ENCODE measurements at regions not wholly inside any gene's neighbourhood (a gene's known extent, or its start where the extent isn't known, plus 50 kb on each side); places are given as distances from the start of the nearest gene placed in this dataset.
"Not testable (repeated sequence)": the region's sequence is repeated elsewhere in the genome, so short reads cannot be mapped to it uniquely, and the experiment has no call there.

DNA sequence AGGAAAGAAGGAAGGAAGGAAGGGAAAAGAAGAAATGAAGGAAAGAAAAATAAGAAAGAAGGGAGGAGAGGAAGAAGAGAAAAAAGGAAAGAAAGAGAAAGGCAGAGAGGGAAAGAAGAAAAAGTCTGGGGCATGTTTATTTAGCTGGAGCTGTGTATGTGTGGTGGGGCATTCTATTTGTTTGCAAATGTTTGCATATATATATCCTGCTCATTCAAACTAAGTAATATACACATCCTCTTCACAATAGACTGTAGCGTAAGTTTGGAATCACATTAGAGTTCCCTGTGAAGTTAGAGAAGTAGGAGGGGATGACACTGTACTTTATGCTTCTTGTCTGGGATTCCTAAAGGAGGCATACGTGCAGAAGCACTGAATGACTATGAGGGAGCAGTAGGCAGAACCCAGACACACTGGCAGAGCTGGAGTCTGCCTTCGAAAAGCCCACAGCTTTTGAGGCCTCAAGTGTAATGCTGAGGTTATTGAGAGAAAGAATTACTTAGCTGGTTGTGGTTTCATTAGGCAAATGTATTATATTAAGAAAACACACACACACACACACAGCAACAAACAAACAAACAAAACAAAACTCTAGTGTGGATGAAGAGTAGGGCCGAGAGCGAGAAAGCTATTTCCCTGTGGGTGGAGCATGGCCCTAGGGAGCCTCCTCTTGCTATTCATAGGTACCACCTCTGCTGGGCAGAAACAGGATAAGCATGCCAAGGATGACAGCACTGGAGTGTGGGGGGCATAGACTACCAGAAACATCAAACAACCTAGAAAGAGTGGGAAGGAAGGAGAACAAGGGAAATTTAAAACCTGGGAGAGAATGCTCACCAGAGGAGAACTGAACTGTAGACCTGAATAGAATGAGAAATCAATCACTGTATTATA, 905.1 kb upstream of the NXPH2 start:
- no peak for DNase-seq

- no peak for DNase-seq
These were observed 904.2 kb upstream of the NXPH2 start for GRCh38 chr2:139684286-139684860.

- DNase-seq = no peak
These were observed 894.4 kb upstream of the NXPH2 start for GRCh38 chr2:139674577-139674976.

- not testable (repeated sequence) for DNase-seq
These were observed 893.3 kb upstream of the NXPH2 start for GRCh38 chr2:139673447-139673846.

- no peak for DNase-seq
These were observed 889.5 kb upstream of the NXPH2 start for GRCh38 chr2:139669675-139670074.

DNA sequence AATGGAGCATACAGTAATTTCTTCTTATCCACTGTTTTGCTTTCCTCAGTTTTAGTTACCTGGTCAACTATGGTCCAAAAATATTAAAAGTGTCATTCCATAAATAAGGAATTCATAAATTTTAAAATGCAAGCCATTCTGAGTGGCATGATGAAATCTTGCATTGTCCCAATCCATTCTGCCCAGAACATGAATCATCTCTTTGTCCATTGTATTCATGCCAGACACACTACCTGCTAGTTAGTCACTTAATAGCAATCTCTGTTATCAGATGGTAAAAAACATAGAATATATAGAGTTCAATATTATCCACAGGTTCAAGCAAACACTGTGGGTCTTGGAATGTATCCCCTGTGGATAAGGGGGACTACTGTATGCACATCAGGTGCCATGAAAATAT, 872.2 kb upstream of the NXPH2 start:
- no peak for DNase-seq

- DNase-seq = no peak
These were observed 865.4 kb upstream of the NXPH2 start for GRCh38 chr2:139645617-139646016.

DNA sequence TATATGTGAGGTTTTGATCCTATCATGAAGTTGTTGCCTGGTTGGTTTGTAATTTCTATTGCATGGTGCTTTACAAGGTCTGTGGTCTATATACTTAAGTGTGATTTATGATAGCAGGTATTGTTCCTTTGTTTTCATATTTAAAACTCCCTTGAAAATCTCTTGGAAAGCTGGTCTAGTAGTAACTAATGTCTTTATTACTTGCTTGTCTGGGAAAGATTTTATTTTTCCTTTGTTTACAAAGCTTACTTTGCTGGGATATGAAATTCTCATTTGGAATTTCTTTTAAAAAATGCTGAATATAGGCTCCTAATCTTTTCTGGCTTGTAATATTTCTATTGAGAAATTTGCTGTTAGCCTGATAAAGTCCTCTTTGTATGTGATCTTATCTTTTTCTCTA, 862.9 kb upstream of the NXPH2 start:
- no peak for DNase-seq

- no peak for DNase-seq
These were observed 851.8 kb upstream of the NXPH2 start for GRCh38 chr2:139631966-139632365.

- no peak for DNase-seq
These were observed 848.7 kb upstream of the NXPH2 start for GRCh38 chr2:139628931-139629330.

GRCh38 chr2:139626128-139626527, 845.9 kb upstream of the NXPH2 start:
- DNase-seq = no peak

DNA sequence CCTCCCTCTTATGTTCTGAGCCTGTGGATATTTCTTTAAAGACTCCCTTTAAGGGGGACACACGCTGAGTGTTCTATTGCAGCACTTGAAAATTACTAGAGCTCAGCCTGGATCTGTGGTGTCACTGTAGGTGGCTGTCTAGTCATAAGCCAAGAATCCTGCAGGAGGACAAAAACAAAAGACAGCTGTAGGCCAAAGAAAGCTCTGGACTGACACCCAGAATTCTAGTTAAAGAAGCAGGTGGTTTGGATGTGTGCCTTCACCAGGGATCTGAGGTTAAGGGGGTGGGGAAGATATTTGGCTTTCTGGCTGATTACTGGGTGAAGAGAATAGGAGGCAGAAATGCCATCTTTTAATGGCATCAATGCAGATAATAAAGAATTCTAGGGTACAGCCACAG, 842.5 kb upstream of the NXPH2 start:
- DNase-seq = no peak

DNA sequence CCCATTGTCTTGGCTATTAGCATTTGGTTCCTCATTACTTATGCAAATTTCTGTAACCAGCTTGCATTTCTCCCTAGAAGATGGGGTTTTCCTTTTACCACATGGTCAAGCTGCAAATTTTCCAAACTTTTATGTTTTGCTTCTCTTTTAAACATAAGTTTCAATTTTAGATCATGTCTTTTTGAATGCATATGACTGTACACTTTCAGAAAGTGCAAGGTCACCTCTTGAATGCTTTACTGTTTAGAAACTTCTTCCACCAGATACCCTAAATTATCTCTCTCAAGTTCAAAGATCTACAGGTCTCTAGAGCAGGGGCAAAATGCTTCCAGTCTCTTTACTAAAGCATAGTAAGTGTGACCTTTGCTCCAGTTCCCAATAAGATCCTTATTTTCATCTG, 837.6 kb upstream of the NXPH2 start:
- DNase-seq = no peak

- no peak for DNase-seq
These were observed 833.1 kb upstream of the NXPH2 start for GRCh38 chr2:139613264-139613663.

DNA sequence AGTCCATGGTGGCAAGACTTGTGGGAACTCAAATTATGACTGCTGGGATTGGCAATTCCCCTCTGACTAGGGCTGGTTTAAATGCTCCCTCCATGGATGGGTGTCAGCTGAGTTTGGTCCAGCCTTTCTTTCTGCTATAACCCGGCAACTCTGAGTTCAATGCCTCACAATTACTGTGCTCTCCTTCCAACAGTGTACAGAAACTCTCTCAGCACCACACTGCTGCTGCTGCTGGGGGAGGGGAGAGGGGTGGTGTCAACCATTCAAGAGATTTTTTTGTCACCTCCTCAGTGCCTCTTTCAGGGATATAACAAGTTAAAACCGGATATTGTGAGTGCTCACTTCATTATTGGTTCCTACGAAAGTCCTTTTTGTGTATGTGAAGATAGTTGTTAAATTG, 830.3 kb upstream of the NXPH2 start:
- DNase-seq = no peak

DNA sequence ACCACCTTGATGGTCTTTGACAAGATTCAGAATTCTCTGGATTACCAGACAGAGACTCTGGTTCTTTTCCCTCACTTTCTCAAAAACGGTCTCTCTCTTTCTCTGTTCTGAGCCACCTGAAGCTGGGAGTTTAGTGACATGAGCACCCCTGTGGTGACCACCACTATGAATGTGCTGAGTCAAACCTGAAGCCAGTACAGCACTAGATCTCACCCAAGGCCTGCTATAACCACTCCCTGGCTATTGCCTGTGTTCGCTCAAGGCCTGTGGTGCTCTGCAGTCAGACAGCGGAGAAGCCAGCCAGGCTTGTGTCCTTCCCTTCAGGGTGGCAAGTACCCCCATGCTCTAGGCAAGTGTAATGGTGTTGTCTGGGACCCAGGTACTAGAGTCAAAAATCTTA, 828.9 kb upstream of the NXPH2 start:
- no peak for DNase-seq

DNA sequence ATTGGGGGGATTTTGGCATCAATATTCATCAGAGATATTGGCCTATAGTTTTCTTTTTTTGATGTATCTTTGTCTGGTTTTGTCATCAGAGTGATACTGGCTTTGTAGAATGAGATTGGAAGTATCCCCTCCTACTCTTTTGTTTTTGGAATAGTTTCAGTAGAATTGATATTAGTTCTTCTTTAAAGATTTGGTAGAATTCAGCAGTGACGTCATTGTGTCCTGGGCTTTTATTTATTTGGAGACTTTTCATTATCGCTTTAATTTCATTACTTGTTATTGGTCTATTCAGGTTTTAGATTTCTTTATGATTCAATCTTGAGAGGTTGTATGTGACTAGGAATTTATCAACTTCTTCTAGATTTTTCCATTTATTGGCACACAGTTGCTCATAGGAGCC, 825.5 kb upstream of the NXPH2 start:
- no peak for DNase-seq

GRCh38 chr2:139600166-139600565, 820.0 kb upstream of the NXPH2 start:
- DNase-seq = no peak

- no peak for DNase-seq
These were observed 804.9 kb upstream of the NXPH2 start for GRCh38 chr2:139585101-139585500.

DNA sequence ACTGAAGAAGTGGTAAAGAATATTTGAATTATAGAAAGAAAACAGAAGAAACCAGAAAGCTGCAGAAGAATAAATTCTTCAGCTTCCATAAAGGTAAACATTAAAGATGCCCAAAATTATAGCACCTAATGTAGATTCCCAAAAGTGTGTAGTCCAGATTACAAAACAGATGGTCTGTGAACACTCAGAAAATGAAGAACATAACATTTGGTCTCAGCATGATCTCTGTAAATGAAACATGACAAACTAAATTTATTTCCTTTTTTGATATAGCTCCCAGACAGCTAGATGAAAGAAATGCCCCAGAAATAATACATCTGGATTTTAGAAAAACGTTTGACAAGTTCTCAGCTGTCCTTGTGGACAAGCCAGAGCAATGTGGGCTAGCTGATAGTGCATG, 794.2 kb upstream of the NXPH2 start:
- no peak for DNase-seq

GRCh38 chr2:139556789-139557188, 776.6 kb upstream of the NXPH2 start:
- no peak for DNase-seq

- DNase-seq = no peak
These were observed 770.7 kb upstream of the NXPH2 start for GRCh38 chr2:139550873-139551272.

GRCh38 chr2:139550341-139550740, 770.2 kb upstream of the NXPH2 start:
- no peak for DNase-seq

DNA sequence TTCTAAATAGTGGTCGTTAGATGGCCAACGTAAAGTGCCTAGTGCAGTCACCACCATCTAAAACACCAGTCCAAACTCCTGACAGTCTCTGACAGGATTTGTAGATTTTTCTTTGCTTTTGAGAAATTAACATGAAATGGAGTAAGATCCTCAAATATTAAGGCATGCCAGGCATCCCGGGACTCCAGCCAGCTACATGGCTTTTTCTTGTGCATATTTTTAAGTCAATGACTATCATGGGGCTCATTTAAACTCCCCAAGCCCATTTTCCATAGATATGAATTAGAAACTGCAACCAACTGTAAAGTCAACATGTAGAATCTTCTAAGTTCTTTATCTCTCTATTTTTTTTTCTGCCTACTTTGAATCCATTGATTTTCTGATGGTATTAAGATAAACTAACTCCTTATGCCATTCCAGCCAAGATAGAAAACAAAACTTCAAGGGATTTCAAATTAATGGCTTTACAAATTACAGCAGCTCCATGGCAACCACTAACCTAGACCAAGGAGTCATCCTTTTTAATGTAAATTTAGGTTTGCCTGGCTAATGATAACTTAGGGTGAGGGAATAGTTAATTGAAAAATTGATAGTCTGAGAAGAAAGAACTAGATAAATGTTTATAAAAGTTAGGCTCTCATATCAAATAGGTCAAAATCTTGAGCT, 764.1 kb upstream of the NXPH2 start:
- DNase-seq = no peak
